ENCODE measurements at regions not wholly inside any gene's neighbourhood (a gene's known extent, or its start where the extent isn't known, plus 50 kb on each side); places are given as distances from the start of the nearest gene placed in this dataset.
"Not testable (repeated sequence)": the region's sequence is repeated elsewhere in the genome, so short reads cannot be mapped to it uniquely, and the experiment has no call there.

GRCh38 chr4:123605797-123606196 lies 209.2 kb downstream of the SPRY1 start:
- TF ChIP-seq CTCF (IDR thresholded peaks at IDR 0.05; ENCODE audit: low read depth, low read length, poor library complexity, severe bottlenecking); EZH2phosphoT487 (IDR thresholded peaks at IDR 0.05; ENCODE audit: borderline replicate concordance, low read length): not testable (repeated sequence)

Measured in DOHH2 (cell line).